Ovary (tissue), 7 donors: ENCODE measurements at regions not wholly inside any gene's neighbourhood (a gene's known extent, or its start where the extent isn't known, plus 50 kb on each side); places are given as distances from the start of the nearest gene placed in this dataset.

Experiments
- DNase-seq, 5 donors: peaks; one replicate each; pipeline ENCODE4 v3.0.0-alpha.2; 2019 to 2020
- H3K27ac ChIP-seq, 2 donors: fragments of 200-600 bp; one replicate each; pipeline versions ENCODE4 v1.5.1 to v1.8.0; 2019 to 2022
- H3K27me3 ChIP-seq: fragments of 200-600 bp; one replicate; pipeline ENCODE4 v1.8.0; 2022
- H3K36me3 ChIP-seq: fragments of 200-600 bp; sonication (generic); one replicate; pipeline ENCODE4 v1.5.1; 2019
- H3K4me1 ChIP-seq: one replicate; pipeline ENCODE4 v1.8.1; 2013; ENCODE audit warnings: mild to moderate bottlenecking, moderate library complexity; ENCODE audit not compliant: insufficient read depth
- H3K4me3 ChIP-seq: fragments of 200-600 bp; sonication (generic); one replicate; pipeline ENCODE4 v1.5.1; 2017
- H3K9me3 ChIP-seq, 2 donors: fragments of 200-600 bp in 1 of 2; sonication (generic) in 1 of 2; one replicate each; pipeline versions ENCODE4 v1.5.1 to v1.8.1; 2013 to 2019; ENCODE audit warnings: mild to moderate bottlenecking in 1 of 2, moderate library complexity in 1 of 2
- CTCF ChIP-seq, 3 donors: fragments of 450-650 bp in 2 of 3; fragments of 200-600 bp in 1 of 3; IDR thresholded peaks; one replicate each; pipeline versions ENCODE4 v1.5.1 to v1.8.0; 2016 to 2022; ENCODE audit warnings: antibody characterized with exemption in 3 of 3, mild to moderate bottlenecking in 1 of 3
- EP300 ChIP-seq: sonication (generic); formaldehyde crosslinking; IDR thresholded peaks from one replicate; pipeline ENCODE4 v1.6.1; 2017; ENCODE audit warnings: antibody characterized with exemption
- POLR2A ChIP-seq: fragments of 450-650 bp; IDR thresholded peaks from one replicate; pipeline ENCODE4 v1.6.1; 2017; ENCODE audit warnings: antibody characterized with exemption, mild to moderate bottlenecking, moderate library complexity
- WGBS, 3 donors: extraction: QIAGEN DNeasy Blood & Tissue Kit in 1 of 3; methylation state at CpG; one replicate each; pipeline versions ENCODE4 v1.1.5 to v1.1.7; 2013 to 2017; 5-methylcytosine and 5-hydroxymethylcytosine counted together
- intact Hi-C, 4 donors: fragments of 100-400 bp; cut with DNase I; formaldehyde crosslinking; loops; one replicate each; pipeline versions ENCODE4 v1.11.0 to v1.15.1; 2022 to 2023
- donor health status: DM: no; HTN: no; CAD: no; lungs with moderate emphysema.
- donor health status: DM: no; HTN: no; CAD: no.
- donor health status: Bipolar disorder and iron deficiency.
- donor health status: DM: no; HTN: no; CAD: no.
- donor health status: DM: yes; HTN: yes; CAD: no.

GRCh38 chr3:104785947-104786346 lies 580.8 kb upstream of the ALCAM start:
- WGBS, 3 donors: 75 to 84% (median 77%) methylated on average over 5 of the region's 5 CpGs
- Histone ChIP-seq H3K4me1 (no peaks in the 10 kb centered on the region), H3K36me3 (no peaks in the 10 kb centered on the region), H3K27me3 (no peaks in the 10 kb centered on the region), H3K27ac (no peak overlapping the region), H3K9me3 (no peaks in the 10 kb centered on the region), H3K4me3 (no peak overlapping the region)
- intact Hi-C loops: no loop called here
- DNase-seq: no peak
- no peak for TF ChIP-seq CTCF (IDR thresholded peaks at IDR 0.05)
- TF ChIP-seq EP300: no peak

DNA sequence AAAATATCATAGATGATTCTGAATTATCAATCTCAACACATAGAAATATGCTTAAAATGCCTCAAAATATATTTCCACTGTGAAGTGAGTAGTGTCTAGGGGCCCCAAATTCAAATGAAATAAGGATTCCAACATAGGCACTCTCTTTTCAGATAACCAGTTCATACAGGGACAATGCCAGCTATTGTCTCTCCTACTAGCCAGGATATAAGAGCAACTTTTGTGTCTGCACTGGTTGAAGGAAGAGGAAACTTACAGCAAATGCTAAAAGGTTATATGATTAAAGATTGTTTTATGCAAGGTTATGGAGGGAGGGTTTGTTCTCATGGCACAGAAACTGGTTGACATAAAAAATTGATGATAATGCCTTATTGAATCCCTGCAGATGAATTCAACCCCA lies 579.4 kb upstream of the ALCAM start:
- H3K9me3 ChIP-seq: no peaks in the 10 kb centered on the region
- DNase-seq: no peak
- H3K27me3 ChIP-seq: no peaks in the 10 kb centered on the region
- TF ChIP-seq CTCF (IDR thresholded peaks at IDR 0.05) (no peak), POLR2A (no peak), EP300 (no peak)
- no peaks in the 10 kb centered on the region for H3K36me3 ChIP-seq
- H3K27ac ChIP-seq: no peak overlapping the region
- no peaks in the 10 kb centered on the region for H3K4me1 ChIP-seq
- no peak overlapping the region for H3K4me3 ChIP-seq
- intact Hi-C loops: no loop called here

GRCh38 chr3:104788807-104789206 lies 577.9 kb upstream of the ALCAM start:
- H3K4me1 ChIP-seq: no peaks in the 10 kb centered on the region
- no peak overlapping the region for H3K4me3 ChIP-seq
- no peak overlapping the region for H3K27ac ChIP-seq
- intact Hi-C loops: no loop called here
- no peak for TF ChIP-seq POLR2A
- DNase-seq: no peak
- no peaks in the 10 kb centered on the region for H3K9me3 ChIP-seq
- no peaks in the 10 kb centered on the region for H3K27me3 ChIP-seq
- no peaks in the 10 kb centered on the region for H3K36me3 ChIP-seq

- no peak for DNase-seq
- intact Hi-C loops: no loop called here
- 57 to 81% (median 64%) methylated on average over 1 of the region's 1 CpG for WGBS, 3 donors
- H3K4me1 ChIP-seq: no peaks in the 10 kb centered on the region
- H3K36me3 ChIP-seq: no peaks in the 10 kb centered on the region
- no peak overlapping the region for H3K27ac ChIP-seq
- no peaks in the 10 kb centered on the region for H3K27me3 ChIP-seq
- H3K4me3 ChIP-seq: no peak overlapping the region
- no peaks in the 10 kb centered on the region for H3K9me3 ChIP-seq
- TF ChIP-seq CTCF (IDR thresholded peaks at IDR 0.05): no peak
- TF ChIP-seq EP300: no peak
- TF ChIP-seq POLR2A: no peak
These were observed 575.4 kb upstream of the ALCAM start for GRCh38 chr3:104791331-104791730.

DNA sequence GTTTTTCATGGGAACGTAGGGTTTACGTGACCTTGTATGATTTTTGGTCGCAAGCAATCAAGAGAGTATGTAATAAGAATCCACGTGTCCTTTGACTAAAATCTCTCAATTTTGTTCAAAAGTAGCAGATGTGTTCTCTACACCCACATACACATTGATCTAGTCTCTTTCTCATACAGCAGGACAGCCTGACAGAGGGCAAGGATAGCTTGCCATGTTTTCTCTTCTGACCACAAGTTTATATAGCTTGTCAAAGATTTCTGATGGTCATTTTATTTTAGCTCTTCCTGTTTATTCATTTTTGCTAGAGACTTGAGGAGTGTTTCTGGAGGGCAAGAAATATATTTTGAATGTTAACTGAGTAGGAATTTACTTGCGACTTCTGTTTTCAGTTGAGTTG lies 570.2 kb upstream of the ALCAM start:
- WGBS, 3 donors: 62 to 85% (median 69%) methylated on average over 5 of the region's 5 CpGs
- no peak overlapping the region for H3K4me3 ChIP-seq
- H3K27me3 ChIP-seq: no peaks in the 10 kb centered on the region
- DNase-seq: no peak
- no peaks in the 10 kb centered on the region for H3K36me3 ChIP-seq
- H3K4me1 ChIP-seq: no peaks in the 10 kb centered on the region
- no peak overlapping the region for H3K27ac ChIP-seq
- intact Hi-C loops: no loop called here
- H3K9me3 ChIP-seq: no peaks in the 10 kb centered on the region
- TF ChIP-seq POLR2A (no peak), CTCF (IDR thresholded peaks at IDR 0.05) (no peak), EP300 (no peak)
